Ishikawa (cell line): ENCODE measurements at regions not wholly inside any gene's neighbourhood (a gene's known extent, or its start where the extent isn't known, plus 50 kb on each side); places are given as distances from the start of the nearest gene placed in this dataset.

Experiments used
- USF1 ChIP-seq: IDR thresholded peaks from 2 replicates; pipeline ENCODE4 v1.6.1; 2012
- ZBTB7A ChIP-seq: IDR thresholded peaks from 2 replicates; pipeline ENCODE4 v1.6.1; 2012; ENCODE audit warnings: low read depth

GRCh38 chr20:57957411-57958049 lies 247.7 kb upstream of the PMEPA1 start:
- TF ChIP-seq USF1 (no peak), ZBTB7A (no peak)
